GM19239 (cell line): ENCODE measurements at regions not wholly inside any gene's neighbourhood (a gene's known extent, or its start where the extent isn't known, plus 50 kb on each side); places are given as distances from the start of the nearest gene placed in this dataset.
A peak's percentile ranks its signal among the peaks of the same experiment; 100 is the strongest.
"Not testable (repeated sequence)": the region's sequence is repeated elsewhere in the genome, so short reads cannot be mapped to it uniquely, and the experiment has no call there.

ENCODE experiments used
- DNase-seq: peaks from one replicate; pipeline ENCODE4 v3.0.0; 2011; ENCODE audit warnings: low spot score; ENCODE audit not compliant: insufficient read length
- FAIRE-seq: peaks from 2 replicates; lab custom pipeline; 2011; peaks lifted over from hg19 to GRCh38; lab: Jason Lieb, UNC

DNA sequence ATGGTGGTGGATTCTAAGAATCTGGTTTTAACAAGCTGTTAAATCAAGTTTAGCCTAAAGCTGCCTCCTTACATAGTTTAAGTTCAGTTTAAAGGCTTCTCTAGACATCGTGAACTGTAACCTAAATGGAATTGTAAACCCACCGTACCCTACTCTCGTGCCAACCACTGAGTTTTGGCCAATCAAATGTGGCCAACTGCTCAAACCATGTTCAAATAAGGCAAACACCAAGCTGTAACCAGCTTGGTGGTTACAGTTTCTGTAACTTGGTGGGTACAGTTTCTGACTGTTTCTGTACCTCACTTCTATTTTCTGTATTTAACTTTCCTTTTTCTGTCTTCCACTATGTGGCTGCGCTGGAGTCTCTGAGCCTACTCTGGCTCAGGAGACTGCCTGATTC is 131.9 kb upstream of the DDHD1 start:
- FAIRE-seq (no peak), DNase-seq (no peak)

DNA sequence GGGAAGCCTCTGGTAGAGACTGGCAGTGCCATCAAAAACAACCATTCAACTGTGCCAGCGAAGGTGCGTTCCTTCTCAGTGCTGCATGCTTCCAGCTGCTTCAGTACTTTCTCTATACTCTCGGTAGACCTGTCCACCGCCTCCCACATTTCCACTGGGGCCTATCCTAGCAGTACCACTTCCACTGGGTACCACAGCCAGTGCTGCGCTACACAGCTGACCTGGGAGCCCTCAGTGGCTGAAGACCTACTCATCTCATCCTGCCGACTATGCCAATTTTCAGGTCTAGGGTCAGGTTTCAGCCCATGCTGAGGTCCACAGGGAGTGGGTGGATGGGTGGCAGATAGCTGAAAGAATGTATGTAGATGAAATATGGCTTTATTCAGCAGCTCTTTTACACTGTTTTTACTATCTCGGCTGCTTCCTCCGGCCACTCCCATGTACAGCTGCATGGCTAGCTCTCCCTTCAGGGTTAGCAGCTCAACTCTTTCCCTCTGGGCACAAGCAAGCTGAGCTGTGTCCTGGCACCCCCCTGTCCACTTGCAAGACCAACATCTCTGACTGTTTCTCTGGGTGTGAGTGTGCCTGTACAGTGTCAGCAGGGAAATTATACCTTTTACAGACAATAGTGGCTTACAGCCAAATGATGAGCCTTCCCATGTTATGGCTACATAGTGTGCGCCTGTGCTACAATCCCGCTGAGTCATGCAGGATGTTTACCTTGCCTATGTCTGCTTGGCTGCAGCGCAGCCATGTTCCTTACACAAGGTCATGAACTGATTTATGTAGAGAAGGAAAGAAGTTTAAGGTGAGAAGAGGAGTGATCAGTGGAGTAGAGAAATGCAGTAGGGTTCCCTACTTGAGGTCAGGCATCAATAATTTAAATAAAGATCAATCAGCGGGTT is 125.7 kb upstream of the DDHD1 start:
- FAIRE-seq = no peak
- DNase-seq = no peak

DNA sequence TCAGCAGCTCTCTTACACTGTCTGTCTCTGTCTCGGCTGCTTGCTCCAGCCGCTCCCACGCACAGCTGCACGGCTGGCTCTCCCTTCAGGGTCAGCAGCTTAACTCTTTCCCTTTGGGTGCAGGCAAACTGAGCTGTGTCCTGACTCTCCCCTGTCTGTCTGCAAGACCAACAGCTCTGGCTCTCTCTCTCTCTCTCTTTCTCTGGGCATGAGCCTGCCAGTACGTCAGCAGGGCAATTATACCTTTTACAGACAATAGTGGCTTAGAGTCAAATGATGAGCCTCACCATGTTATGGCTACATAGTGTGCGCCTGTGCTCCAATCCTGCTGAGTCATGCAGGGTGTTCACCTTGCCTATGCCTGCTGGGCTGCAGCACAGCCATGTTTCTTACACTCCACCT is 120.5 kb upstream of the DDHD1 start:
- no peak for FAIRE-seq

DNA sequence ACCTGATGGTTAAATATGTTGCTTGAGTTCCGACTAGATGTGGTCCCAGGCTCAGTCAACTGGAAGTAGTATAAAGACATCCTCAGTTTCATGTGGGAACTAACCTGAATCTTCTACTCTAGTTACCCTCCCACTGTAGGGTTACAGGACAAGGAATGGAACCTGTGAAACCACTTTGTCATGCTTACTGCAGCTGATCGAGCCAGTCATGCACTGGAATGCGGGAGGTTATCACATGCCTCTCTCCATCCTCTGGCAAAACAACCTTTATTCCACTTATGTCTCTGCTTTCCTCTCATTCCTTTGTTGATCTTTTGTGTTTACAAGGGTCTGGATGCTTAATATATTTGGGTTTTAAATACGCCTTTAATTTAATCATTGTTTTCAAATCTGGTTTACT is 111.9 kb upstream of the DDHD1 start:
- no peak for FAIRE-seq
- no peak for DNase-seq

More for the DNA sequence above, 120.5 kb upstream of the DDHD1 start:
- DNase-seq = no peak

DNA sequence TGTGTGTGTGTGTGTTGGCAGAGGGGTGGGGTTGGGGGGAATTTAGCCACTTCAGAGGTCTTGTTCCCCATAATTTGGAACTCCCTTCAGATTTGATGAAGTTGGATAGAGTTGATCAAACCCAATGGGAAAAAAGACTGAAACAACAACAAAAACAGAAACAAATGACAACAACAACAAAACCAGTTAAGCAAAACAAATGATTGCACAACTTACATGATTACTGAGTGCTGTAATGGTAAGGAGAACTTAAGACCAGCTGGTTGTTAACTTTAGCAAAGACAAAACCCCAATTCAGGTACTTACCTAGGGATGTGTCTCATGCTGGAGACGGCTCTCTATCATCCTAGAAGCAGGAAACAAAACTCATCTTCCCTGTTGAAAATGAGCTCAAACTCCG is 107.8 kb upstream of the DDHD1 start:
- DNase-seq = no peak

DNA sequence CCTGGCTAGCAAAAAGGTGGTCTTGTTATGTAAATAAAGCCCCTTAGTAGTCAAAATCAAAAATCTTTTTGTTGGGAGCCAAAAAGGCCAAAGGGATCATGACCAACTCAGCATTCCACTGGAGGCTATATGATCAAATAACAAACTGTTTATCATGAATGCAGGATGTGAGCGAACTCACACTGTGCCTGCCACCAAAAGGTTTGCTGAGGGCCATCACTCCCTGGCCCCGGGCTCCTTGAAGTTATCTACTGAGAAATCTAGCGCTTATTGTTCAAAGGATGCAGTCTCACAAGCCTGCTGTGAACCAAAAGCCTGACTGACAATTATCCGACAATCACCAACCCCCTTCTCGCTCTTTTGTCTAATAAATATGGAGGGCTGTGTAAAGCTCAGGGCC is 107.2 kb upstream of the DDHD1 start:
- DNase-seq (no peak), FAIRE-seq (no peak)

More for the DNA sequence above, 107.8 kb upstream of the DDHD1 start:
- no peak for FAIRE-seq

DNA sequence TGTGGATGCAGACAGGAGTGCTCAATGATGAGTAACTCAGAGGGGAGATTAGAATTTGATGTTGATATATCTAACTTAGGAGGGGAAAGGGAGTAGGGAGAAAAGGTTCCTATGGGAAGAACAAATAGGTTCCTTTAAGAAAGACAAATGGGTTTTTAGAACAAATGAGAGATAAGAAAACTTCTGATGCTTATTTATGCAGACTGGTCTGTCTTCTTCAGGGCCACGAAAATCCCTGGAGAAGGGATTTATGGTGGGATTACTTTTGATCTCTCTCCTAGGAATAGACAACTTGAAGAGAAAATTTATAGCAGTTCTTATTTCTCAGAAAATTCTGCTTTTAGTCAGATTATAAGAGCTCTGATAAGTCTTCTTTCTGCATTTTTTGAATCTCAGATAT is 99.0 kb upstream of the DDHD1 start:
- DNase-seq (no peak), FAIRE-seq (no peak)

DNA sequence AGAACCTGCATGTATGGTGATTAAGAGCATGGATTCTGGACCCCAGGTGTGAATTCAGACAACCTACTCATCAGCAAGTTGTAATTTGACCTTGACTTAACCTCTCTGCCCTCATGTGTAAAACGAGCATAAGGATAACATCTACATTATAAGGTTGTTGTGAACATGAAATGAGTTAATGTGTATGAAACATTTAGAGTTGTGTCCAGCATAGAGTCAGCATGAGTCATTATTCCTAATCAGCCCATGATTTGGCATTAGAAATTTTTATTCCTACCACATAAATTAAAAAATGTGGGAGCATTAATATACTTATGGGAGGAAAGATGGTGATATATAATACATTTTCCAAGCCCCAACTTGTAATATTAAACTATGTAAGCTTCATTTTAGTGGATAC is 95.9 kb upstream of the DDHD1 start:
- no peak for DNase-seq
- FAIRE-seq = no peak

DNA sequence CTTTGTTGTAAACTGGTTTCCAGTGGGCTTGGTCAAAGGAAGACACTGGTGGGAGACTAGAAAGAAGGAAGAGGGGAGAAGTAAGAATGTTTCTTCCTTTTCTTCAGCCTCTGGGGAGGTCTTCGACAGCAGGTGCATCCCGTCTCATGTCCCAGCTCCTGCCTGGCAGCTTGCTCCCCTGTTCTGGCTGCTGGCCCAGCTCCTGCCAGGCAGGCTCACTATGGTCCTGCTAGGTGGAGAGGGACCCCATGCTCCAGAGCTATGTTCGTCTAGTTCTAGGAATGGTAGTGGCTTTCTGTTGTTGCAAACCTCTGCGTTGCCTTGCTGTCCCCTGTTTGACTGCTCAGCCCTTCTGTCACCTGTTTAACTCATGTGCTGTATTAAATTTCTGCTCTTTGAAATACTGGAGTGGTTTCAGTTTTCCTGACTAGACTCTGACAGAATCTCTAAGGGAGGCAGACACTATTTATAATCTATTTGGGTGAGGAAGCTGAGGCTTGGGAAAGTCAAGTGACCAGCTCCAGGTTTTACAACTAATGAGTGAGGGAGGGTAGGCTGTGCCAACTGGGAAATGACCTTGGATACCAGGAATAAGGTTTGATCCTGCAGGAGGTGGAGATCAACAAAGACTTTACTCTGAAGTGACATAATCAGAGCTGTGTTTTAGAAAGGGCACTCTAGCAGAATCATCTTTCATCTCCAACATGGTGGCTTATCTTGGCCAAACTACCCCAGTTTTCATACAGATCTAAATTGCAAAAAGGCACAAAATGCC is 94.7 kb upstream of the DDHD1 start:
- DNase-seq (no peak), FAIRE-seq (no peak)

DNA sequence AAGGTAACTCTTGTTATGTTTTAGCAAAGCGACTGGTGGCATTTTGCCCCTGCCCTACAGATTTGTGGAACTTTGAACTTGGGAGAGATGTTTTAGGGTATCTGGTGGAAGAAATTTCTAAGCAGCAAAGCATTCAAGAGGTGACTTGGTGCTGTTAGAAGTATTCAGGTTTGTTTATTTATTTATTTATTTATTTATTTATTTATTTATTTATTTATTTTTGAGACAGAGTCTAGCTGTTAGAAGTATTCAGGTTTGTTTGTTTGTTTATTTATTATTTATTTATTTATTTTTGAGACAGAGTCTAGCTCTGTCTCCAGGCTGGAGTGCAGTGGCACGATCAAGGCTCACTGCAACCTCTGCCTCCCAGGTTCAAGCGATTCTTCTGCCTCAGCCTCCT is 89.8 kb upstream of the DDHD1 start:
- DNase-seq, FAIRE-seq: not testable (repeated sequence)

DNA sequence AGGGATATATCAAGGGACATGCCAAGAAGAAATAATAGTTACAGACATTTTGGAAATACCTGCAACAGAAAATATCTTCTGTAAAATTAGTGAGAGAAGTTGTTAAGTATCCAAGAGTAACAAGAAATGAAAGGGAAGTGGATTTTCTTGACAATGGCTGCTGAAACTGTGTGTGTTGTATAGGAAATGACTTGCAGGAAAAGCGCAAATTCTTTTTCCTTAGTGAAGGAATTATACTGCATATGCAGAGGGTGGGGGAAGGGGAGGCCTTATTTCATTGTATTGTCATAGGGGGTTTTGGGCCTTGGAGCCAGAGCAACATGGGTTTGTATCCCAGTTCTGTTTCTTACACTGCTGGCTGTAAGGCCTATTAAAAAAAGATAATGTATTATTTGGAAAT is 84.4 kb upstream of the DDHD1 start:
- DNase-seq (no peak), FAIRE-seq (no peak)

DNA sequence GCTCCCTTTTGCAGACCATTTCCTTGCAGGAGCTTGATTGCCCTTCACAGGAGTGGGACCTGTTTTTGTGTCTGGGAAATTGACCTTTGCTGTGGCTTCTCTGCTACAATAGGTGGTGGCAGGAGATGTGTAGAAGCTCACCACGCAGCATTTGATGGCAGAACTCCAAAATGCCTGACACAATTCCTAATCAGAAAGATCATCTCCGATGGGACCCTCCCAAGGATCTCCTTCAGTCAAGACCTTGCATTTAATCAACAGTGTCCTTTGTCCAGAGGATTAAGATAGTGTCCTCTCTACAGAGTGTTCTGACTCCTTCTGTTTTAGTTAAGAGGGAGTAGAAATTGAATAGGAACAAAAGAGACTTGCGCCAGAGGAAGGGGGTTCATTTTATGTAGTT is 83.6 kb upstream of the DDHD1 start:
- DNase-seq (no peak), FAIRE-seq (no peak)

DNA sequence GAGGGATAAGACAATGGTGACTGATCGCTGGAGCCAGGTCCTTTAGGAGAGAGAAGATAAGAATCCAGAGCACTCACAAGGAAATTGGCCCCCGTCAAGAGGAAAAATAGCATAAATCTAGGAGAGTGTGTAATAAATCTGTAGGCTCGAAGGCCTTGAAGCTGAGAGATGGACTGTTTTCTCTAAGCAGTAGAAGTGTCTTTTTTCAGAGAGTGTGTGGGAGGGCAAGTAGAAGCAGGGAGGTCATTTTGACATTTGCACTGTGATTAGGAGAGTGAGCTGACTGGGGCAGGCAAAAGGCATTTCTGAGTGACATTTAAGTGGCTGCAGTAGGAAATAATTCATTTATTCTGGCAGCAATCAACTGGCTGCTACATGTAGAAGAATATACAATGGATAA is 78.0 kb upstream of the DDHD1 start:
- FAIRE-seq (no peak), DNase-seq (no peak)

DNA sequence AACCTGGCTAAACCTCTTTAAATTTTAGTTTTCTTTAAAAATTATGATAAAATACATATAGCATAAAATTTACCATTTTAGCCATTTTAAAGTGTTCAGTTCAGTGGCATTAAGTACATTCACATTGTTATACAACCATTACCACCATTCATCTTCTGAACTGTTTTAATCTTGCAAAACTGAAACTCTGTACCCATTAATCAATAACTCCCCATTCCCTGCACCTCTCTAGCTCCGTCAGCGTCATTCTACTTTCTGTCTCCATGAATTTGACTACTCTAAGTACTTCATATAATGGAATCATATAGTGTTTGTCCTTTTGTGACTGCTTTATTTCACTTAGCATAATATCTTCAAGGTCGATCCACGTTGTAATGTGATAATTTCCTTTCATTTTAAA is 75.8 kb upstream of the DDHD1 start:
- DNase-seq (no peak), FAIRE-seq (no peak)

DNA sequence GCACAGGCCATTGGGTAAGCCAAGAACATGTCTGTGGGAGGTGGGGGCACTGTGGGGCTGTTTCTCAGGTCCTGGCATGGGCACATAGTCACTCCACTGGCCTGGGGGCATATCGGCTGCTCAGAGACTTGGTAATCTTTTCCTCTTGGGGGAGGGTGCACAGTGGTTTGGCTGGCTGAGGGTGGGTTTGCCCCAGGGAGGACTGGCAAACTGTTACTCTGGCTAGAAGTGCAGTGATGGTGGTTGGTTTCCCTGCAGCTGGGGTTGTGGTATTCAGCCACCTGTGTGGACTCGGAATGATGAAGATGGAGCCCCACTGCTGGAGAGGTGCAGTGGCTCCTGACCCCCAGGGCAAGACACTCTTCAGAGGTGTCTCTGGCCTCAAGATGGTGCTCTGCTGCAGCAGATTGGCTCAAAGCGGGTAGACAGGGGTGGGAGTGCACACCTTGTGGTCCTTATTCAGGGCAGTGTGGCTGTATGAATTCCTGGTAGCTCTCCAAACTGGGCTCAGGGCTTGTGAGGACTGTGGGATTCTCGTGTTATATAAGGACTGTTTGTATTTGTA is 74.1 kb upstream of the DDHD1 start:
- FAIRE-seq (no peak), DNase-seq (no peak)

DNA sequence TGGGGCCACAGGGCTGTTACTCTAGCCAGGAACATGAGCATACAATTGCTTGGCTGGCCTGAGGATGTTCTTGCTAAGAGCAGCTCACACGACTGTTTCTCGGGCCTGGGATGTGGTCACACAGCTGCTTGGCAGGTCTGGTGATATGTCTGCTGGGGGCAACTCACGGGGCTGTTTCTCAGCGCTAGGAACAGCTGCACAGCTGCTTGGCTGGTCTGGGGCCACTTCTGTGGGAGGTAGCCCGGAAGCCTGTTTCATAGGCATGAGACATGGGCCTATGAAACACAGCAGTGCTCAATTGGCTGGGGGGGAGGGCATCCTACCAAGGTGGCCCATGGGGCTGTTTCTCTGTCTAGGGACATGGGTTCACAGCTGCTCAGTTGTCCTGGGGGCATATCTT is 73.4 kb upstream of the DDHD1 start:
- no peak for DNase-seq
- no peak for FAIRE-seq

DNA sequence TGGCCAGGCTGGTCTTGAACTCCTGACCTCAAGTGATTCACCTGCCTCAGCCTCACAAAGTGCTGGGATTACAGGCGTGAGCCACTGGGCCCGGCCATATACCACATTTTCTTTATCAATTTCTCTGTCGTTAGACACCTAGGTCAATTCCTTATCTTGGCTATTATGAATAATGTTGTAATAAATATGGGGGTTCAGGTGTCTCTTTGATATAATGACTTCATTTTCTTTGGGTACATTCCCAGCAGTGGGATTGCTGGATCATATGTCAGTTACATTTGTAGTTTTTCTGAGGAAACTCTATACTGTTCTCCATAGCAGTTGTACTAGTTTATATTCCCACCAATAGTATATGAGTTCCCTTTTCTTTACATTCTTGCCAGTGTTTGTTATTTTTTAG is 67.8 kb upstream of the DDHD1 start:
- FAIRE-seq = no peak
- DNase-seq = no peak

DNA sequence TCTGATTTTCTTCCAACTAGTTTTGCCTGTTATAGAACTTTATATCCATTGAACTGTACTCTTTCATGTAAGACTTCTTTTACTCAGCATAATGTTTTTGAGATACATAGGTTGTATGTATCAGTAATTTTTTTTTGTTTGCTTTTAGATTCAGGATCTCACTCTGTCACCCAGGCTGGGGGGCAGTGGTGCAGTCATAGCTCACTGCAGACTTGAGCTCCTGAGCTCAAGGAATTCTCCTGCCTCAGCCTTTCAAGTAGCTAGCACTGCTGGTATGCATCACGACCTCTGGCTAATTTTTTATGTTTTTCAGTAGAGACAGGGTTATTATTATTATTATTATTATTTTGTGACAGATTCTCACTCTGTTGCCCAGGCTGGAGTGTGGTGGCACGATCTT is 65.0 kb upstream of the DDHD1 start:
- FAIRE-seq = peak; percentile 54
- DNase-seq = no peak

DNA sequence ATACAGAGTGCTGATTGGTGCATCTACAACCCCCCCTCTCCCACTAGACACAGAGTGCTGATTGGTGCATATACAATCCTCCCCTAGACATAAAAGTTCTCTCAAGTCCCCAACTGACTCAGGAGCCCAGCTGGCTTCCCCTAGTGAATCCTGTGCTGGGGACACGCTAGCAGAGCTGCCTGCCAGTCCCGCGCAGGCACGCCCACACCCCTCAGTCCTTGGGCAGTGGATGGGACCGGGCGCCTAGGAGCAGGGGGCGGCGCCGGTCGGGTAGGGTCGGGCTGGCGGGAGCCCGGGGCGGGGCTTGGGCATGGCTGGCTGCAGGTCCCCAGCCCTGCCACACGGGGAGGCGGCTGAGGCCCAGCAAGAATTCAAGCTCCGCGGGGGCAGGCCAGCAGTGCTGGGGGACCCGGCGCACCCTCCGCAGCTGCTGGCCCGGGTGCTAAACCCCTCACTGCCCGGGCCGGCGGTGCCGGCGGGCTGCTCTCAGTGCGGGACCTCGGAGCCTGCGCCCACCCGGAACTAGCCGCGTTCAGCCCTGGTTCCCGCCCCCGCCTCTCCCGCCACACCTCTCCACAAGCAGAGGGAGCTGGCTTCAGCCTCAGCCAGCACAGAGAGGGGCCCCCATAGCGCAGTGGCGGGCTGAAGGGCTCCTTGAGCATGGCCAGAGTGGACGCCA is 64.3 kb upstream of the DDHD1 start:
- peak; percentile 42 for DNase-seq
- peak; percentile 76 for FAIRE-seq

DNA sequence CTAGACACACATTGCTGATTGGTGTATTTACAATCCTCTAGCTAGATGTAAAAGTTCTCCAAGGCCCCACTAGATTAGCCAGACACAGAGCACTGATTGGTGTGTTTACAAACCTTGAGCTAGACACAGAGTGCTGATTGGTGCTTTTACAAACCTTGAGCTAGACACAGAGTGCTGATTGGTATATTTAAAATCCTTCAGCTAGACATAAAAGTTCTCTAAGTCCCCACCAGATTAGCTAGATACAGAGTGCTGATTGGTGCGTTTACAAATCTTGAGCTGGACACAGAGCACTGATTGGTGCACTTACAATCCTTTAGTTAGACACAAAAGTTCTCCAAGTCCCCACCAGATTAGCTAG is 63.8 kb upstream of the DDHD1 start:
- DNase-seq, FAIRE-seq: not testable (repeated sequence)

DNA sequence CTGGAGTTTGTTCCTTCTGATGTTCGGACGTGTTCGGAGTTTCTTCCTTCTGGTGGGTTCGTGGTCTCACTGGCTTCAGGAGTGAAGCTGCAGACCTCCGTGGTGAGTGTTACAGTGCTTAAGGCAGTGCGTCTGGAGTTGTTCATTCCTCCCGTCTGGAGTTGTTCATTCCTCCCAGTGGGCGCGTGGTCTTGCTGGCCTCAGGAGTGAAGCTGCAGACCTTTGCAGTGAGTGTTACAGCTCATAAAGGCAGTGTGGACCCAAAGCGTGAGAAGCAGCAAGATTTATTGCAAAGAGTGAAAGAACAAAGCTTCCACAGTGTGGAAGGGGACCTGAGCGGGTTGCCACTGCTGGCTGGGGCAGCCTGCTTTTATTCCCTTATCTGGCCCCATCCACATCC is 63.4 kb upstream of the DDHD1 start:
- not testable (repeated sequence) for FAIRE-seq, DNase-seq
